GM13977 (cell line): ENCODE measurements at regions not wholly inside any gene's neighbourhood (a gene's known extent, or its start where the extent isn't known, plus 50 kb on each side); places are given as distances from the start of the nearest gene placed in this dataset.

Experiments used
- DNase-seq: peaks from one replicate; pipeline ENCODE4 v3.0.0; 2012; ENCODE audit warnings: low spot score
- CTCF ChIP-seq: IDR thresholded peaks from 2 replicates; pipeline ENCODE4 v1.5.1; 2012; ENCODE audit warnings: mild to moderate bottlenecking, control low read depth; ENCODE audit not compliant: insufficient read depth; ENCODE audit errors: extremely low read depth, missing control alignments
- in situ Hi-C: fragments of 300-500 bp; cut with MboI; formaldehyde crosslinking; loops from one replicate; pipeline ENCODE4 v1.12.0; 2022; ENCODE audit warnings: low sequenced_read_pairs, low pct_unique_long_range_greater_than_20kb, mixed read lengths, inconsistent platforms; ENCODE audit not compliant: unreplicated experiment

GRCh38 chr10:62733654-62734293 is 70.7 kb upstream of the ADO start:
- no peak for DNase-seq
- no peak for TF ChIP-seq CTCF
- in situ Hi-C loops = no loop called here

- in situ Hi-C loops = no loop called here
- no peak for DNase-seq
- TF ChIP-seq CTCF = no peak
Observed at GRCh38 chr10:62734781-62735463, 69.6 kb upstream of the ADO start.

GRCh38 chr10:62735464-62736167 is 68.9 kb upstream of the ADO start:
- no peak for TF ChIP-seq CTCF

GRCh38 chr10:62736168-62736546 is 68.4 kb upstream of the ADO start:
- in situ Hi-C loops = no loop called here
- no peak for DNase-seq
- no peak for TF ChIP-seq CTCF

More at GRCh38 chr10:62735464-62736167, 68.9 kb upstream of the ADO start:
- no peak for DNase-seq
- in situ Hi-C loops = no loop called here

DNA sequence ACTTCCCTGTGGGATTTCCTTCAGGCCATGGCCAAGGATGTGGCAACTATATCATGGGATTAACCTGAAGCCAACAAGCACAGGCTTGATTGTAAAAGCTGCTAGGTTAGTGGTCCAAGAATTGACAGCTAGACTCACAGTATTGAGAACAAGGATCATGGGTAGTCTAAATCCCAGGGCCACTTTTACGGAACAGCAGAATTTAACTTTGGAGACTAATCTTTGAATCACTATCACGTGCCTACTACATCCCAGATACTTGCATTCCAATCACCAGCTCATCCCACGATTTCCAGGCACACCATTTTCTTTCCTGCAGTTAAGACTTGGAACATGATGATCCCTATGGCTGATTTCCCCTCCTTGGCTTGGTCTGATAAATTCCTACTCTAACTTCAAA is 65.6 kb upstream of the ADO start:
- TF ChIP-seq CTCF = no peak
- no peak for DNase-seq
- in situ Hi-C loops = no loop called here

- in situ Hi-C loops = no loop called here
- no peak for TF ChIP-seq CTCF
- DNase-seq = no peak
Observed at GRCh38 chr10:62740885-62741745, 63.4 kb upstream of the ADO start.
